ENCODE measurements at regions not wholly inside any gene's neighbourhood (a gene's known extent, or its start where the extent isn't known, plus 50 kb on each side); places are given as distances from the start of the nearest gene placed in this dataset.
"Not testable (repeated sequence)": the region's sequence is repeated elsewhere in the genome, so short reads cannot be mapped to it uniquely, and the experiment has no call there.

GRCh38 chr14:97029800-97030199, 232.6 kb downstream of the VRK1 start:
- DNase-seq (ENCODE audit: low read depth), result no peak

- no peak for DNase-seq (ENCODE audit: low read depth)
Measured at GRCh38 chr14:97031530-97031929, 234.3 kb downstream of the VRK1 start.

- no peak for DNase-seq (ENCODE audit: low read depth)
Measured at GRCh38 chr14:97033556-97034081, 236.4 kb downstream of the VRK1 start.

- no peak for DNase-seq (ENCODE audit: low read depth)
Measured at GRCh38 chr14:97036086-97036852, 239.1 kb downstream of the VRK1 start.

- DNase-seq (ENCODE audit: low read depth), result no peak
Measured at GRCh38 chr14:97039717-97040363, 242.7 kb downstream of the VRK1 start.

- no peak for DNase-seq (ENCODE audit: low read depth)
Measured at GRCh38 chr14:97046967-97047366, 249.8 kb downstream of the VRK1 start.

GRCh38 chr14:97052001-97052400, 254.8 kb downstream of the VRK1 start:
- no peak for DNase-seq (ENCODE audit: low read depth)

- no peak for DNase-seq (ENCODE audit: low read depth)
Measured at GRCh38 chr14:97053941-97054340, 256.8 kb downstream of the VRK1 start.

GRCh38 chr14:97055355-97055754, 258.2 kb downstream of the VRK1 start:
- DNase-seq (ENCODE audit: low read depth), result no peak

GRCh38 chr14:97056086-97056485, 258.9 kb downstream of the VRK1 start:
- peak; percentile 7 for DNase-seq (ENCODE audit: low read depth)

GRCh38 chr14:97057238-97058073, 260.3 kb downstream of the VRK1 start:
- no peak for DNase-seq (ENCODE audit: low read depth)

- peak; percentile 4 for DNase-seq (ENCODE audit: low read depth)
Measured at GRCh38 chr14:97058074-97058467, 260.9 kb downstream of the VRK1 start.

- DNase-seq (ENCODE audit: low read depth), result no peak
Measured at GRCh38 chr14:97058589-97058988, 261.4 kb downstream of the VRK1 start.

GRCh38 chr14:97061198-97061597, 264.0 kb downstream of the VRK1 start:
- no peak for DNase-seq (ENCODE audit: low read depth)

- DNase-seq (ENCODE audit: low read depth), result no peak
Measured at GRCh38 chr14:97061714-97062113, 264.5 kb downstream of the VRK1 start.

GRCh38 chr14:97065305-97066067, 268.3 kb downstream of the VRK1 start:
- DNase-seq (ENCODE audit: low read depth), result no peak

GRCh38 chr14:97066068-97066899, 269.1 kb downstream of the VRK1 start:
- no peak for DNase-seq (ENCODE audit: low read depth)

GRCh38 chr14:97068293-97068692, 271.1 kb downstream of the VRK1 start:
- not testable (repeated sequence) for DNase-seq (ENCODE audit: low read depth)

- no peak for DNase-seq (ENCODE audit: low read depth)
Measured at GRCh38 chr14:97070259-97070658, 273.1 kb downstream of the VRK1 start.

- no peak for DNase-seq (ENCODE audit: low read depth)
Measured at GRCh38 chr14:97071177-97071576, 274.0 kb downstream of the VRK1 start.

GRCh38 chr14:97073622-97074021, 276.4 kb downstream of the VRK1 start:
- DNase-seq (ENCODE audit: low read depth), result no peak
